COLO668 (cell line): ENCODE measurements at regions not wholly inside any gene's neighbourhood (a gene's known extent, or its start where the extent isn't known, plus 50 kb on each side); places are given as distances from the start of the nearest gene placed in this dataset.
"Not testable (repeated sequence)": the region's sequence is repeated elsewhere in the genome, so short reads cannot be mapped to it uniquely, and the experiment has no call there.

Source experiments
- DNase-seq: peaks from one replicate; lab custom pipeline; 2025; ENCODE audit not compliant: unreplicated experiment; lab: John Stamatoyannopoulos, UW

- no peak for DNase-seq
Observed at GRCh38 chr3:95715128-95715527, 1099.3 kb upstream of the EPHA6 start.

GRCh38 chr3:95717048-95717447, 1097.3 kb upstream of the EPHA6 start:
- DNase-seq = no peak

GRCh38 chr3:95718168-95718567, 1096.2 kb upstream of the EPHA6 start:
- no peak for DNase-seq

- DNase-seq = no peak
Observed at GRCh38 chr3:95719481-95719880, 1094.9 kb upstream of the EPHA6 start.

GRCh38 chr3:95721938-95722337, 1092.5 kb upstream of the EPHA6 start:
- DNase-seq = no peak

- DNase-seq = no peak
Observed at GRCh38 chr3:95725770-95726169, 1088.6 kb upstream of the EPHA6 start.

GRCh38 chr3:95731753-95732152, 1082.6 kb upstream of the EPHA6 start:
- no peak for DNase-seq

- DNase-seq = no peak
Observed at GRCh38 chr3:95733336-95733735, 1081.1 kb upstream of the EPHA6 start.

GRCh38 chr3:95738045-95738444, 1076.3 kb upstream of the EPHA6 start:
- no peak for DNase-seq

GRCh38 chr3:95744896-95745295, 1069.5 kb upstream of the EPHA6 start:
- DNase-seq = not testable (repeated sequence)

GRCh38 chr3:95750097-95750496, 1064.3 kb upstream of the EPHA6 start:
- peak; percentile 0 for DNase-seq

- no peak for DNase-seq
Observed at GRCh38 chr3:95751509-95751908, 1062.9 kb upstream of the EPHA6 start.

- DNase-seq = no peak
Observed at GRCh38 chr3:95752199-95752598, 1062.2 kb upstream of the EPHA6 start.

- no peak for DNase-seq
Observed at GRCh38 chr3:95758707-95759106, 1055.7 kb upstream of the EPHA6 start.

- DNase-seq = no peak
Observed at GRCh38 chr3:95759614-95760301, 1054.6 kb upstream of the EPHA6 start.

GRCh38 chr3:95775486-95776094, 1038.8 kb upstream of the EPHA6 start:
- DNase-seq = no peak

GRCh38 chr3:95781598-95781997, 1032.8 kb upstream of the EPHA6 start:
- no peak for DNase-seq

- DNase-seq = no peak
Observed at GRCh38 chr3:95789111-95789510, 1025.3 kb upstream of the EPHA6 start.

GRCh38 chr3:95797081-95797480, 1017.3 kb upstream of the EPHA6 start:
- DNase-seq = no peak

- no peak for DNase-seq
Observed at GRCh38 chr3:95798628-95799027, 1015.8 kb upstream of the EPHA6 start.

- DNase-seq = no peak
Observed at GRCh38 chr3:95810462-95810861, 1003.9 kb upstream of the EPHA6 start.

GRCh38 chr3:95813244-95813643, 1001.1 kb upstream of the EPHA6 start:
- DNase-seq = no peak

- DNase-seq = no peak
Observed at GRCh38 chr3:95815828-95816227, 998.6 kb upstream of the EPHA6 start.
